ENCODE measurements at regions not wholly inside any gene's neighbourhood (a gene's known extent, or its start where the extent isn't known, plus 50 kb on each side); places are given as distances from the start of the nearest gene placed in this dataset.
A peak's percentile ranks its signal among the peaks of the same experiment; 100 is the strongest.

- DNase-seq (ENCODE audit: low spot score), result no peak
- FAIRE-seq, result no peak
Observed at GRCh38 chr5:171509467-171509866, 90.0 kb downstream of the FGF18 start.

- DNase-seq (ENCODE audit: low spot score) (no peak), FAIRE-seq (no peak)
Observed at GRCh38 chr5:171512397-171512796, 93.0 kb downstream of the FGF18 start.

GRCh38 chr5:171513591-171513990 is 94.1 kb downstream of the FGF18 start:
- DNase-seq (ENCODE audit: low spot score) (no peak), FAIRE-seq (no peak)

- no peak for FAIRE-seq
- no peak for DNase-seq (ENCODE audit: low spot score)
Observed at GRCh38 chr5:171518916-171519315, 99.5 kb downstream of the FGF18 start.

DNA sequence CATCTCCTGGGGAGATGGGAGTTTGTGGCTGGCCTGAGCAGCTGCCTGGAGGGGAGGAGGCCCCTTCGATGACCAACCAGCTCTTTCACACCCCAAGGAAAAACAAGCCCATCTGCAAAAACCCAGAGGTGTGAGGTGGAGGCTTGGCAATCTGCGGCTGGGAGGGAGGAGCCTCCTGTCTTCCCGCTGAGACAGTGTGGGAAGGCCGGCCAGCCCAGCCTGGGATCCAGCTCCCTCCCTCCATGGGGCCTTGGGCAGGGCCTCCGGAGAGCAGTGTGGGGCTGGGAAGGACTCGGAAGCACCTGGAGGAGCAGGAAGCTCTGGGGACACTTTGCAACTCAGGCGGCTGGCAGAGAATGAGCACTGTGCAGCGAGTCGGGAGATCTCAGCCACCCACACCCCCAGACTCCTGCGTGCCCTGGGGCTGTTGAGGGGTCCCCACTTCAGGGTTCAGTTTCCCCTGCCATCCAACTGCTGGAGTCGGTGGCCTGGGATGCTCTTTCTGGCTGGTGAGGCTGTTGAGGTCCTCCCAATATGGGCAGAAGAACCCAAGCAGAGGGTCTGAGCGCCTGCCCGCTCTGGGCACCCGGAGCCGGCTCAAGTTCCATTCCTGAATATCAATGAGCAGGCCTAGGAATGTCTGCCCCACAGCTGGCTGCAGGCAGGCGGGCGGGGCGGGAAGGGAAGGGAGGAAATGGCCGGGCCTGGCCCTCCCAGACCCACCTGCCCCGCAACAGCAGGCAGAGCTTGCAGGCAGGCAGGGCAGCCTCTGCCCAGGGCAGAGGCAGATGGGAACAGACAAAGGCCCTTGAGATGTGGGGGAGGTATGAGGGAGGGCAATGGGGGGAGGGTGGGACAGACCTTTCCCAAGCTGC is 101.1 kb downstream of the FGF18 start:
- FAIRE-seq, result no peak

DNA sequence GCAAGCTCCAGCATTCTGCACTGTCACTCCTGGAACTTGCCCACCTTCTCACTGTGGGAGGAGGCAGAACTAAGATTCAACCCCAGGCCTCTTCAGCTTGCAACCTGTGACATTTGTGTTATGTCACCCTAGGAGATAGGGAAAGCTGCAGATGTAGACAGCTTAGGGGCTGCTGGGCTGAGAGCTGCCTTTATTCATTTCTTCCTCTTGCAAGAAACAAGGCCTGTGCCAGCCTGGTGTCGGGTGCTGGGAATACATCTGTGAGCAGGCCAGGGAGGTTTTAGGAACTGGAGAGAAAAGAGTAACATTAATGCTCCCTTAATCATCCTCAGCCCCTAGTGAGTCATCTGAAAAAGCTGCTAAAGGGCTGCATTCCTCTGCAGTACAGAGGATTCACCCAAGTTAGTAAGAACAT is 101.8 kb downstream of the FGF18 start:
- FAIRE-seq (peak; percentile 74), DNase-seq (ENCODE audit: low spot score) (peak; percentile 80)

More for the DNA sequence above, 101.1 kb downstream of the FGF18 start:
- DNase-seq (ENCODE audit: low spot score), result no peak

- no peak for DNase-seq (ENCODE audit: low spot score)
- FAIRE-seq, result no peak
Observed at GRCh38 chr5:171521679-171522078, 102.2 kb downstream of the FGF18 start.

DNA sequence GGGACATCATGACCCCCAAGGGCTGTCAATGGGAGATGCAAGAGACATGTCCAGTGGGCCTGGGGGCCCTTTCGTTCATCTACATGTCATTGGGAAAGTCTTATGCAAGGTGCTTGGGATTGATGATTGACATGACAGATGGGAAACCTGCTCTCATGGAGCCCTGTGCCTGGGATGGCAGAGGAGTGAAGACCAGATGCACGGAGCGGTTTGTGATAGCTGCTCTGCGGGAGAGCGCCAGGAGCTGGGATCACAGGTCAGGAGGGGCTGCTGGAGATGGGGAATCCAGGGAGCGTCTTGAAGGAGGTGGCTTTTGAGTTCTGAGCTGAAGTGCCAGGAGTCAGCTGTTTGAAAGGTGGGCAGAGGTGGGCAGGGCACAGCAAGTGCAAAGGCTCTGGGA is 104.3 kb downstream of the FGF18 start:
- no peak for DNase-seq (ENCODE audit: low spot score)
- FAIRE-seq, result no peak

DNA sequence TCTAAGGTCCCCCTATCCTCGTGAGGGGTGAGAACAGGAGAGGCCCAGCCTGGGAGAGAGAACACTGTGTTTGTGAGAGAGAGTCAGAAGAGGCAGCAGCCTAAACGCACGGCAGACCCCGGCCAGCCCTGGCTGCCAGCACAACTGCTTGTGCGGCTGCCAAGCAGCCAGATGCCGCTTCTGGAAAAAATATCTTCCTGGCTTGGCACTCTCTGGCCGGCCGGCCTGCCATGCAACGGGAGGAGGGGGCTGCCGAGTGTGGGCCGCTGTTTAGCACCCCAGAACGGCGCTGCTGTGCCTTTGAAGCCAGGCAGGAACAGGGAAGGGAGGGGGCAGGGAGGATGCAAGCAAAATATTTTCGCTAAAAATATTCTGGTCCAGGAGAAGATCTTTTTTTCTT is 105.0 kb downstream of the FGF18 start:
- FAIRE-seq (no peak), DNase-seq (ENCODE audit: low spot score) (no peak)

DNA sequence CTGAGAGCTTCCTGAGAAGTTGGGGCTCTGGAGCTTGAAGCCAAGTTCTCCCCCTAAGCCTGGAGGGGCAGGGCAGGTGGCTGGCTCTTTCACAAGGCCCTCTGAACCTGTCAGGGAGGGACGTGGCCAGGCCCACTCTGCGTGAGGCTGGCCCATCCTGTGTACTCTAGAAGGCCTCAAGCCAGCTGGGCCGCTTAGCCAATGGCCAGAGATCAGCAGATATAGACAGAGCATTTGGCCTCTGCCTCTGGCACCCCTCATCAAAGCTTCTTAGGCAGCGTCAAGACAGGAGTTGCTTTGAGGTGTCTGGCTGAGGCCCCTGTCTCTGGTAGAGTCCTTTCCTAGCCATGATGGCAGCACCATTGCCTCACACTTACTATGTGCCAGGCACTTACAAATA is 105.6 kb downstream of the FGF18 start:
- DNase-seq (ENCODE audit: low spot score) (no peak), FAIRE-seq (no peak)

DNA sequence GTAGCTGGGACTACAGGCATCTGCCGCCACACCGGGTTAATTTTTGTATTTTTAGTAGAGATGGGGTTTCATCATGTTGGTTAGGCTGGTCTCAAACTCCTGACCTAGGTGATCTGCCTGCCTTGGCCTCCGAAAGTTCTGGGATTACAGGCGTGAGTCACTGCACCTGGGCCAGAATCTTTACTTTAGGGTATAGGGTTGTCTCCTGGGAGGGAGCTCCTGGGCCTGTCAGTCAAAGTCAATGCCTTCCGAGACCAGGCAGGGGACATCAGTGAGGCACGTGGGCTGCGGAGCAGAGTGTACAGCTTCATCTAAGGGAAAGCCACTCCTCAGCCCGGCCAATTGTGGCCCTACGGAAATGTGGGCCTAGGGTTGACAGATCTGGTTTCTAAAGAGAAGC is 108.6 kb downstream of the FGF18 start:
- DNase-seq (ENCODE audit: low spot score) (no peak), FAIRE-seq (no peak)

DNA sequence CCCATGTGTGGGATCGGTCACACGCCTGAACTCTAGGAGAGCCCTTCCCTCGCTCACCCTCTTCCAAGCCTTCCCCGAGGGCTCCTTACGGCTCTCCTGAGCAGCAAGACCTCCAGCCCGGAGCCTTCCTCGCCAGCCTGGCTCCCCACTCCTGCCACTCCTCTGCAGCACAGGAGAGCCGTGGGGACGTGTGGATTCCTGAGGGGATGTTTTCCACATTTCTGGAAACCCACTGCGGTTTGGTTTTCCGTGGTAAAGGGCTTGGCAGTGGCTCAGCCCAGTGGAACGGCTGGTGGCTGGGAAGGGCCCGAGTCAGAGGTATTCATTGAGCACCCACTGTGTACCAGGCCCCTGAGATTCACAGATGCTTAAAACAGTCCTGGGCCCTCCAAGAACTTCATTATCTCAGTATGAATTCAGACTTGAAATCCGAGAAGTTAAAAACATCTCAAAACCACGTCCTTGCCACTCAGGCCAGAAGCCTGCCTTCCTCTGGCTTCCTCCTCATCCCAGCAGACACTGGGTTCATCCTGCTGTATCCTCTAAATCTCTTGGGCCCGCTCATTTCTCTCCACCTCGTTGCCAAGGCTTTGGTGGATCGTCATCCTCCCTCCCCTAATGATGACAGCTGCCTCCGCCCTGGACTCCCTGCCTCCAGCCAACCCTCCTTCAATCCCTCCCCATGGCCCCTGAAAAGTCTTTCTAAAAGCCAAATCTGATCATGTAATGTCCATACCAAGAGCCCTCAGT is 109.6 kb downstream of the FGF18 start:
- DNase-seq (ENCODE audit: low spot score) (no peak), FAIRE-seq (no peak)

- DNase-seq (ENCODE audit: low spot score) (no peak), FAIRE-seq (no peak)
Observed at GRCh38 chr5:171531638-171532037, 112.2 kb downstream of the FGF18 start.

- DNase-seq (ENCODE audit: low spot score), result no peak
- FAIRE-seq, result no peak
Observed at GRCh38 chr5:171533153-171533552, 113.7 kb downstream of the FGF18 start.

DNA sequence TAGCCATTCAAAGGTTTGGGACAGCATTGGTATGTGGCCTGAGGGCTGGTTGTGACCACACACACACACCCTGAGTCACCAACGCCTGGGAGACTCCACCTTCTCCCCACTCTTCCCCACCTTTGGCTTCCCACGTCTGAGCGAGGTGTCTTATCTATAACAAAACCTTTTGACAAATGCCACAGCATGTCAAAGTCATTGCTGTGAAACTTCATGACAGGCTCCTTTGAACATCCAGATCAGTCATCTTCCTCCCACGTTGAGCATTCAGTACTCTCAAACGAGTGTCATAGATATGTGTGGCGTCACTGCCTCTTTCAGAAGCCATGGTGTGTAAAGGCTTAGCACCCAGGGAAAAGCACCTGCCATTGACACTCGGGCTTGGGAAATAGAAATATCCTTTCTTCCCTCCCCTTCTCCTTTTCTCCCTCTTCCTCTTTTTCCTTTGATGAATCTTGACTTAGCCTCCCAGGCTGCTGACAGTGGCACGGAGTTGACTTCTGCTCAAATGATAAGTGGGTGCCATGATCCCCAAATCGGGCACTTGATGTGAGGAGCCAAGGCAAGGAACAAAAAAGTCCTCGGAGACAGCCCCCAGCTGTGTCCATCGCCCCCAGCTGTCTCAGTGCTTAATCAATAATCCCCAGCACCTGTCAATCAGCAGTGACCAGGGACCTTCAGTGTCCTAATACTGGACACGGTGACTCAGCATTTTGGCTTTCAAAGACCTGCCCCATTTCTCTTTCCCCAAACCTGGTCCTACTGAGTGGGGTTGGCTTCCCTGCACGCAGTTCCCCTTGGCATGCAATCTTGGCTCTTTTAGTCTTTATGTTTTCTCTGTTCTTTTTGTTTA is 114.8 kb downstream of the FGF18 start:
- no peak for FAIRE-seq
- DNase-seq (ENCODE audit: low spot score), result no peak

DNA sequence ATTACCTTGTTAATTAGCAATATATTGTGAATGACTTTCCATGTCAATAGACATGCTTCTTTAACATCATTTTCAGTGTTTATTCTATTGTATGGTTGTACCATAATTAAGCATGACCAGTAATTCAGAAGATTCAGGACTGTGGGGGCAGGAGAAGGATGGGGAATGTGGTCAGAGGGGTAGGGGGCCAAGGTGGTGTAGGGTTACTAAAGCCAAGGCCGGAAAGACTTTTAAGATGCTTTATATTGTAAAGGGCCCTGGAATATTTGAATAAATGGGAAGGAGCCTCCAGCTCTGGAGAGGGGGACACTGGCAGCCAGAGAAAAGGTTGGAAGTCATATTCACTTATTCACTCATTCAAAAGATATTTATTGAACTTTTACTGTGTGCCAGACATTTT is 115.7 kb downstream of the FGF18 start:
- DNase-seq (ENCODE audit: low spot score) (no peak), FAIRE-seq (no peak)

GRCh38 chr5:171537070-171537849 is 117.8 kb downstream of the FGF18 start:
- FAIRE-seq, result no peak

DNA sequence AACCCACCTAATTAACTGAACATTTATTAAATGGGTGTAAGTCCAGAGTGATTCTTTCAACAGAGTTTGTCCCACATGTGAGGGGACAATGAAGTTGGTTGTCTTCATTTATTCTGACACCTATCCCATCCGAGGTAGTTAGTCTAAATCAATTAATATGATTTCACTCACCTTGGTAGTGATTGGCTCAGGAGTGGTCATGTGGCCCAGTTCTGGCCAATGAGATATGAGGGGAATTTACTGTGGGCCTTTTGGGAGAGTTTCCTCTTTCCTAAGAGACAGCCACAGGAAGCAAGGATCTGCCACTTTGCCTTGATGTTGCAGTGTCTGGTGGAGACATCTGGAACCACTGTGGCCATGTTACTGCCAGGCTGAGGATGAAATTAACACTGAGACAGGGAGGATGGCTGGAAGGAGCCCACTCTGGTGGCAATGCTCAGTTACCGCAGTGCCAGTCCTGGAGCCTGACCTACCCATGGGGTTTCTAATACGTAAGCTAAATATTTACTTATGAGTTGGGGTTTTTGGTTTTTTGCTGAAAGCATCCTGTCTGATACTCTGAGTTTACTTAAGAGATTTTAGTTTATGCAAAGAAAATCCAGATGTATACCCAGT is 118.6 kb downstream of the FGF18 start:
- FAIRE-seq (no peak), DNase-seq (ENCODE audit: low spot score) (no peak)

More at GRCh38 chr5:171537070-171537849, 117.8 kb downstream of the FGF18 start:
- no peak for DNase-seq (ENCODE audit: low spot score)

DNA sequence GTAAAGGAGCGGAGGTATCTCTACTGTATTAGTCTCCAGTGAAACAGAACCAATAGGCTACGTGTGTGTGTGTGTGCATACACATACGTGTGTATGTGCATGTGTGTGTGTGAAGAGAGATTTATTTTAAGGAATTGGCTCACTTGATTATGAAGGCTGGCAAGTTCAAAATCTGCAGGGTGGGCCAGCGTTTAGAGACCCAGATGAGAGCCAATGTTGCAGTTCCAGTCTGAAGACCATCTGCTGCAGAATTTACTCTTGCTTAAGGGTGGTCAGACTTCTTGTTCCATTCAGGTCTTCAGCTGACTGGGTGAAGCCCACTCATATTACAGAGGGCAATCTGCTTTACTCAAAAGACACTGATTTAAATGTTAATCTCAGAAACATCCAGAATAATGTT is 119.2 kb downstream of the FGF18 start:
- DNase-seq (ENCODE audit: low spot score) (no peak), FAIRE-seq (no peak)

GRCh38 chr5:171540865-171541264 is 121.4 kb downstream of the FGF18 start:
- no peak for DNase-seq (ENCODE audit: low spot score)
- FAIRE-seq, result no peak

Data from RCC 7860 (cell line).